H1 (cell line): ENCODE measurements at regions not wholly inside any gene's neighbourhood (a gene's known extent, or its start where the extent isn't known, plus 50 kb on each side); places are given as distances from the start of the nearest gene placed in this dataset.

Experiments
- KDM1A ChIP-seq: fragments of 200-600, 300-600 bp; sonication (generic); IDR thresholded peaks from 2 replicates; pipeline ENCODE4 v1.7.1; 2016; ENCODE audit warnings: mild to moderate bottlenecking, low read length, borderline replicate concordance
- SRF ChIP-seq: IDR thresholded peaks from 2 replicates; pipeline ENCODE4 v1.6.1; 2011; ENCODE audit warnings: mild to moderate bottlenecking, low read depth, low read length, moderate library complexity
- TCF12 ChIP-seq: IDR thresholded peaks from 2 replicates; pipeline ENCODE4 v1.6.1; 2011; ENCODE audit warnings: low read depth, mild to moderate bottlenecking, low read length
- TF ChIP-seq, protein P1 (sequence below): fragments of 300-600 bp; sonication (generic); IDR thresholded peaks from 2 replicates; pipeline ENCODE4 v1.7.1; 2012; ENCODE audit warnings: low read length, moderate library complexity, mild to moderate bottlenecking, inconsistent platforms; ENCODE audit not compliant: insufficient replicate concordance

DNA sequence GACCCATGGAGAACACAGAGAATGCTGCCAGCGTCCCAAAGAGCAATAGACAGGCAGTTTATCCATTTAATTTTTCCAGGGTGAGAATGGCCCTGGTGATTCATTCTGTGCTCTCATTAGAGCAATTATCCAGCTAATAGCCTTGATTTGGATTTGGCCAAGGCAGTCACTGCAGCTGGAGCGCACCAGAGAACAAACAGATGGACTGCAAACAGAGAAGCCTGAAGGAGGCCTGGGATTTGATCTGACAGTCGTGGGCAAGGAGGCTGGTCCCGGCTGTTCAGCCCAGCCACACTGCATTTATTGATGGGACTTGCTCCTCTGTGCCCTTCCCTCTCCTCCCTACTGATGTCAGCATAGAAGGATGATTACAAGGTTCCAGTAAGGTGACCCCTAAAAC is 353.9 kb upstream of the C1orf174 start (continued):
- TF ChIP-seq, protein P1, sequence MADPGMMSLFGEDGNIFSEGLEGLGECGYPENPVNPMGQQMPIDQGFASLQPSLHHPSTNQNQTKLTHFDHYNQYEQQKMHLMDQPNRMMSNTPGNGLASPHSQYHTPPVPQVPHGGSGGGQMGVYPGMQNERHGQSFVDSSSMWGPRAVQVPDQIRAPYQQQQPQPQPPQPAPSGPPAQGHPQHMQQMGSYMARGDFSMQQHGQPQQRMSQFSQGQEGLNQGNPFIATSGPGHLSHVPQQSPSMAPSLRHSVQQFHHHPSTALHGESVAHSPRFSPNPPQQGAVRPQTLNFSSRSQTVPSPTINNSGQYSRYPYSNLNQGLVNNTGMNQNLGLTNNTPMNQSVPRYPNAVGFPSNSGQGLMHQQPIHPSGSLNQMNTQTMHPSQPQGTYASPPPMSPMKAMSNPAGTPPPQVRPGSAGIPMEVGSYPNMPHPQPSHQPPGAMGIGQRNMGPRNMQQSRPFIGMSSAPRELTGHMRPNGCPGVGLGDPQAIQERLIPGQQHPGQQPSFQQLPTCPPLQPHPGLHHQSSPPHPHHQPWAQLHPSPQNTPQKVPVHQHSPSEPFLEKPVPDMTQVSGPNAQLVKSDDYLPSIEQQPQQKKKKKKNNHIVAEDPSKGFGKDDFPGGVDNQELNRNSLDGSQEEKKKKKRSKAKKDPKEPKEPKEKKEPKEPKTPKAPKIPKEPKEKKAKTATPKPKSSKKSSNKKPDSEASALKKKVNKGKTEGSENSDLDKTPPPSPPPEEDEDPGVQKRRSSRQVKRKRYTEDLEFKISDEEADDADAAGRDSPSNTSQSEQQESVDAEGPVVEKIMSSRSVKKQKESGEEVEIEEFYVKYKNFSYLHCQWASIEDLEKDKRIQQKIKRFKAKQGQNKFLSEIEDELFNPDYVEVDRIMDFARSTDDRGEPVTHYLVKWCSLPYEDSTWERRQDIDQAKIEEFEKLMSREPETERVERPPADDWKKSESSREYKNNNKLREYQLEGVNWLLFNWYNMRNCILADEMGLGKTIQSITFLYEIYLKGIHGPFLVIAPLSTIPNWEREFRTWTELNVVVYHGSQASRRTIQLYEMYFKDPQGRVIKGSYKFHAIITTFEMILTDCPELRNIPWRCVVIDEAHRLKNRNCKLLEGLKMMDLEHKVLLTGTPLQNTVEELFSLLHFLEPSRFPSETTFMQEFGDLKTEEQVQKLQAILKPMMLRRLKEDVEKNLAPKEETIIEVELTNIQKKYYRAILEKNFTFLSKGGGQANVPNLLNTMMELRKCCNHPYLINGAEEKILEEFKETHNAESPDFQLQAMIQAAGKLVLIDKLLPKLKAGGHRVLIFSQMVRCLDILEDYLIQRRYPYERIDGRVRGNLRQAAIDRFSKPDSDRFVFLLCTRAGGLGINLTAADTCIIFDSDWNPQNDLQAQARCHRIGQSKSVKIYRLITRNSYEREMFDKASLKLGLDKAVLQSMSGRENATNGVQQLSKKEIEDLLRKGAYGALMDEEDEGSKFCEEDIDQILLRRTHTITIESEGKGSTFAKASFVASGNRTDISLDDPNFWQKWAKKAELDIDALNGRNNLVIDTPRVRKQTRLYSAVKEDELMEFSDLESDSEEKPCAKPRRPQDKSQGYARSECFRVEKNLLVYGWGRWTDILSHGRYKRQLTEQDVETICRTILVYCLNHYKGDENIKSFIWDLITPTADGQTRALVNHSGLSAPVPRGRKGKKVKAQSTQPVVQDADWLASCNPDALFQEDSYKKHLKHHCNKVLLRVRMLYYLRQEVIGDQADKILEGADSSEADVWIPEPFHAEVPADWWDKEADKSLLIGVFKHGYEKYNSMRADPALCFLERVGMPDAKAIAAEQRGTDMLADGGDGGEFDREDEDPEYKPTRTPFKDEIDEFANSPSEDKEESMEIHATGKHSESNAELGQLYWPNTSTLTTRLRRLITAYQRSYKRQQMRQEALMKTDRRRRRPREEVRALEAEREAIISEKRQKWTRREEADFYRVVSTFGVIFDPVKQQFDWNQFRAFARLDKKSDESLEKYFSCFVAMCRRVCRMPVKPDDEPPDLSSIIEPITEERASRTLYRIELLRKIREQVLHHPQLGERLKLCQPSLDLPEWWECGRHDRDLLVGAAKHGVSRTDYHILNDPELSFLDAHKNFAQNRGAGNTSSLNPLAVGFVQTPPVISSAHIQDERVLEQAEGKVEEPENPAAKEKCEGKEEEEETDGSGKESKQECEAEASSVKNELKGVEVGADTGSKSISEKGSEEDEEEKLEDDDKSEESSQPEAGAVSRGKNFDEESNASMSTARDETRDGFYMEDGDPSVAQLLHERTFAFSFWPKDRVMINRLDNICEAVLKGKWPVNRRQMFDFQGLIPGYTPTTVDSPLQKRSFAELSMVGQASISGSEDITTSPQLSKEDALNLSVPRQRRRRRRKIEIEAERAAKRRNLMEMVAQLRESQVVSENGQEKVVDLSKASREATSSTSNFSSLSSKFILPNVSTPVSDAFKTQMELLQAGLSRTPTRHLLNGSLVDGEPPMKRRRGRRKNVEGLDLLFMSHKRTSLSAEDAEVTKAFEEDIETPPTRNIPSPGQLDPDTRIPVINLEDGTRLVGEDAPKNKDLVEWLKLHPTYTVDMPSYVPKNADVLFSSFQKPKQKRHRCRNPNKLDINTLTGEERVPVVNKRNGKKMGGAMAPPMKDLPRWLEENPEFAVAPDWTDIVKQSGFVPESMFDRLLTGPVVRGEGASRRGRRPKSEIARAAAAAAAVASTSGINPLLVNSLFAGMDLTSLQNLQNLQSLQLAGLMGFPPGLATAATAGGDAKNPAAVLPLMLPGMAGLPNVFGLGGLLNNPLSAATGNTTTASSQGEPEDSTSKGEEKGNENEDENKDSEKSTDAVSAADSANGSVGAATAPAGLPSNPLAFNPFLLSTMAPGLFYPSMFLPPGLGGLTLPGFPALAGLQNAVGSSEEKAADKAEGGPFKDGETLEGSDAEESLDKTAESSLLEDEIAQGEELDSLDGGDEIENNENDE, result no peak
- TF ChIP-seq SRF (no peak), KDM1A (no peak), TCF12 (no peak)
